ENCODE measurements at regions not wholly inside any gene's neighbourhood (a gene's known extent, or its start where the extent isn't known, plus 50 kb on each side); places are given as distances from the start of the nearest gene placed in this dataset.

DNA sequence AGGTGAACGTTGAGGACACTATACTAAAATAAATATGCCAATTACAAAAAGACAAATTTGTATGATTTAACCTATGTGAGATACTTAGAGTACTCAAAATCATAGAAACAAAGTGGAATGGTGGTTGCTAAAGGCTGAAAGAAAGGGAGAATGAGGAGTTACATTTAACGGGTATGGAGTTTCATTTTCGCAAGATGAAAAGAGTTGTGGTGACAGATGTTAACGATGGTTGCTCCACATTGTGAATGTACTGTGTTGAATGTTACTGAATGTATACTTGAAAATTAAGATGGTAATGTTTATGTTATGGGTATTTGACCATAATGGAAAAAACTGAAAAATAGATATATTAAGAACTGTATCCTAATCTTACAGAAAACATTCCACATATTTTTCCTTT is 51.3 kb upstream of the MOCS2 start:
- 74 to 80% (median 74%) methylated on average over 4 of the region's 4 CpGs for WGBS, 3 donors
- DNase-seq: no peak
- Histone ChIP-seq H3K27me3 (no peaks in the 10 kb centered on the region), H3K9me3 (no peaks in the 10 kb centered on the region), H3K4me1 (ENCODE audit: insufficient read depth) (no peaks in the 10 kb centered on the region), H3K4me3 (no peak overlapping the region), H3K27ac (no peak overlapping the region), H3K36me3 (no peaks in the 10 kb centered on the region)
- TF ChIP-seq, protein P1, sequence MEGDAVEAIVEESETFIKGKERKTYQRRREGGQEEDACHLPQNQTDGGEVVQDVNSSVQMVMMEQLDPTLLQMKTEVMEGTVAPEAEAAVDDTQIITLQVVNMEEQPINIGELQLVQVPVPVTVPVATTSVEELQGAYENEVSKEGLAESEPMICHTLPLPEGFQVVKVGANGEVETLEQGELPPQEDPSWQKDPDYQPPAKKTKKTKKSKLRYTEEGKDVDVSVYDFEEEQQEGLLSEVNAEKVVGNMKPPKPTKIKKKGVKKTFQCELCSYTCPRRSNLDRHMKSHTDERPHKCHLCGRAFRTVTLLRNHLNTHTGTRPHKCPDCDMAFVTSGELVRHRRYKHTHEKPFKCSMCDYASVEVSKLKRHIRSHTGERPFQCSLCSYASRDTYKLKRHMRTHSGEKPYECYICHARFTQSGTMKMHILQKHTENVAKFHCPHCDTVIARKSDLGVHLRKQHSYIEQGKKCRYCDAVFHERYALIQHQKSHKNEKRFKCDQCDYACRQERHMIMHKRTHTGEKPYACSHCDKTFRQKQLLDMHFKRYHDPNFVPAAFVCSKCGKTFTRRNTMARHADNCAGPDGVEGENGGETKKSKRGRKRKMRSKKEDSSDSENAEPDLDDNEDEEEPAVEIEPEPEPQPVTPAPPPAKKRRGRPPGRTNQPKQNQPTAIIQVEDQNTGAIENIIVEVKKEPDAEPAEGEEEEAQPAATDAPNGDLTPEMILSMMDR (IDR thresholded peaks at IDR 0.05): no peak
- TF ChIP-seq POLR2A (IDR thresholded peaks at IDR 0.05) (no peak), EP300 (IDR thresholded peaks at IDR 0.05) (no peak)
- intact Hi-C loops (cut with DNase I): no loop called here

DNA sequence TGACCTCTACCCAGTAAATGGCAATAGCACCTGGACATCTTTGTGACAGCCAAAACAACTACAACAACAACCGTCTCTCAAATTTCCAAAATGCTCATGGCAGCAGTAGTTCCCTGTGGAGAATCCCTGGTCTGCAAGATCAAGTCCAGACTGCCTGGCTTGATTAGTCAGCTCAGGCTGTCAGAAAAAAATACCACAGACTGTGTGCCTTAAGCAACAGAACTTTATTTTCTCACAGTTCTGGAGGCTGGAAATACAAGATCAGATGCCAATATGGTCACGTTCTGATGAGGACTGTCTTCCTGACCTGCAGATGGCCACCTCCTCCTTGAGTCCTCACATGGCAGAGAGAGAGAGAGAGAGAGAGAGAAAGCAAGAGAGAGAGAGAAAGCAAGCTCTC is 52.3 kb upstream of the MOCS2 start:
- Histone ChIP-seq H3K4me1 (ENCODE audit: insufficient read depth) (no peaks in the 10 kb centered on the region), H3K4me3 (no peak overlapping the region), H3K27me3 (no peaks in the 10 kb centered on the region), H3K36me3 (no peaks in the 10 kb centered on the region), H3K27ac (no peak overlapping the region), H3K9me3 (no peaks in the 10 kb centered on the region)
- no peak for DNase-seq
- TF ChIP-seq, protein P1 (IDR thresholded peaks at IDR 0.05): no peak
- no peak for TF ChIP-seq POLR2A (IDR thresholded peaks at IDR 0.05)
- TF ChIP-seq EP300 (IDR thresholded peaks at IDR 0.05): no peak
- WGBS, 3 donors: 65 to 75% (median 70%) methylated on average over 2 of the region's 2 CpGs
- intact Hi-C loops (cut with DNase I): no loop called here

DNA sequence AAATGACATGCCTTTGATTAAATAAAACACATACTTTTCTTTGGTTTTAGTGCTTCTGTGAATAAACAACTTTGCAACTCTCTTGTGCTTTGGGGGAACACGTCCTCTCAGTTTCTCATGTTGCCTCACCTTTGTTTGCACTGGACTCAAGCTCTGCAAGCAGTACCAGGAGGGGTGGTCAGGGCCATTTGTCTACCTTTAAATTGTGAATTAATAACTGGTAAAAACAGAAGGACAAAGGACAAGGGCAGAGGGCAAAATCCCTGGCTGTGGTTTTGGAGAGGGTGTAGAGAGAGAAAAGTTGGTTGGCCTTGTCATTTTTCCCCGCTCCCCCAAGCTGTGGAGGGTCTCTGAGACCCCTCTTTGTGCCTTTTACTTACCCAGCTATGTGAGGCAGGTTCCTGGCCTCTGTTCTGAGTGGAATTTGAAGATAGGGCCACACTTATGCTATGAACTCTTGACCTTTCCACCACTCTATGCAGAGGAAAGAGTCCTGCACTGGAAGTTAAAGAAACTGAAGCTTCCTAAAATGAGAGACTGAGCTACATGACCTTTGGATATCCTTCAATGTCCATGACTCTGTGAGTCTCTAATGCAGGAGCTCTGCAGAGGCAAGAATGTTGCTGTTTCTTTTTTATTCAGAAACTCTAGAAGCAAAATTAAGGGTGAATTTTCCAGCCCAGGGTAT is 55.1 kb upstream of the MOCS2 start:
- Histone ChIP-seq H3K4me3 (no peak overlapping the region), H3K9me3 (no peaks in the 10 kb centered on the region), H3K4me1 (ENCODE audit: insufficient read depth) (no peaks in the 10 kb centered on the region), H3K27me3 (no peaks in the 10 kb centered on the region), H3K27ac (no peak overlapping the region), H3K36me3 (no peaks in the 10 kb centered on the region)
- intact Hi-C loops (cut with DNase I): no loop called here
- no peak for DNase-seq
- 88 to 93% (median 91%) methylated on average over 2 of the region's 2 CpGs for WGBS, 3 donors
- TF ChIP-seq, protein P1 (IDR thresholded peaks at IDR 0.05): no peak
- TF ChIP-seq EP300 (IDR thresholded peaks at IDR 0.05) (no peak), POLR2A (IDR thresholded peaks at IDR 0.05) (no peak)

DNA sequence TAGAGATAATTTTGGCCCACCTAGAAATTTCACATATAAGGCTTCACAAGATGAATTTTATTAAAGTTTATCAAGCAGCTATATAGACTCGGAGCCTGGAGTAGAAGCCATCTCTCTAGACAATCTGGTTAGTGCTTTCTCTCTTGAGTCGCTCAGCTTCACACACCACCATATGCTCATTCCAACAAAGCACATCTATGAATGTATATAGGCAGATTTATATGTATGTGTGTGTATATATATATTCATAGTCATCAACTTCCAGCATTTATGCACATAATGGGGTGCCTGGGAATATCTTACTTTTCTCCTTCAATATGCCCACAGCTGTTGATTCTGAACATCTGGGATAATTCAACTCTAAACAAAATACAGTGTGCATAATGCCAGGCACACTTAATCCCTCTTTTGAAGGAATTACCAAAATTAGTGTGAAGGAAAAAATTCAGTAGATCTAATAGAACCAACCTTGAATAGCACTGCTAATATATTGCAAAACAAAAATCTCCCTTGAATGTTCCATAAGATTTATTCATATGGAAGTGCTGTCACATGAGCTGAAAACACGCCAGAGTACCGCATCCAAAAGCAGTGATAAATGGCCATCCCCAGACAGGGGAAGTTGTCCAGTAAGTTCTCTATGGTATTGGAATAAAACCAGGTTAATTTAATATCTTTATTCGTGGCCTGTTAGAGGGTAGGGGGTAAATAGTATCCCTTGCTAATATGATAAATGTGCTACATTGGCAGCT is 56.0 kb upstream of the MOCS2 start:
- no peaks in the 10 kb centered on the region for H3K4me1 ChIP-seq (ENCODE audit: insufficient read depth)
- TF ChIP-seq POLR2A (IDR thresholded peaks at IDR 0.05) (no peak), EP300 (IDR thresholded peaks at IDR 0.05) (no peak)
- TF ChIP-seq, protein P1 (IDR thresholded peaks at IDR 0.05): no peak
- intact Hi-C loops (cut with DNase I): no loop called here

More for the DNA sequence above, 56.0 kb upstream of the MOCS2 start:
- no peak for DNase-seq
- 56 to 63% (median 60%) methylated on average over 5 of the region's 5 CpGs for WGBS, 3 donors
- Histone ChIP-seq H3K36me3 (no peaks in the 10 kb centered on the region), H3K4me3 (no peak overlapping the region), H3K9me3 (no peaks in the 10 kb centered on the region), H3K27ac (no peak overlapping the region), H3K27me3 (no peaks in the 10 kb centered on the region)
